NB4 (cell line): ENCODE measurements at regions not wholly inside any gene's neighbourhood (a gene's known extent, or its start where the extent isn't known, plus 50 kb on each side); places are given as distances from the start of the nearest gene placed in this dataset.

Experiments
- CTCF ChIP-seq: IDR thresholded peaks from one replicate; pipeline ENCODE4 v1.5.1; 2012; ENCODE audit warnings: low read depth, low read length
- MYC ChIP-seq: IDR thresholded peaks from 2 replicates; pipeline ENCODE4 v1.6.1; 2011; ENCODE audit warnings: low read depth, low read length
- POLR2A ChIP-seq: IDR thresholded peaks from 2 replicates; pipeline ENCODE4 v1.6.1; 2011; ENCODE audit warnings: mild to moderate bottlenecking; ENCODE audit not compliant: insufficient read length; ENCODE audit errors: extremely low read depth

GRCh38 chr5:121701731-121702130 lies 150.0 kb upstream of the FTMT start:
- TF ChIP-seq MYC (no peak), CTCF (no peak), POLR2A (no peak)
